ELF-1 (cell line): ENCODE measurements at regions not wholly inside any gene's neighbourhood (a gene's known extent, or its start where the extent isn't known, plus 50 kb on each side); places are given as distances from the start of the nearest gene placed in this dataset.
"Not testable (repeated sequence)": the region's sequence is repeated elsewhere in the genome, so short reads cannot be mapped to it uniquely, and the experiment has no call there.

Experiments used
- DNase-seq: peaks from one replicate; pipeline ENCODE4 v3.0.0-alpha.2; 2016; ENCODE audit warnings: low read depth, low spot score

DNA sequence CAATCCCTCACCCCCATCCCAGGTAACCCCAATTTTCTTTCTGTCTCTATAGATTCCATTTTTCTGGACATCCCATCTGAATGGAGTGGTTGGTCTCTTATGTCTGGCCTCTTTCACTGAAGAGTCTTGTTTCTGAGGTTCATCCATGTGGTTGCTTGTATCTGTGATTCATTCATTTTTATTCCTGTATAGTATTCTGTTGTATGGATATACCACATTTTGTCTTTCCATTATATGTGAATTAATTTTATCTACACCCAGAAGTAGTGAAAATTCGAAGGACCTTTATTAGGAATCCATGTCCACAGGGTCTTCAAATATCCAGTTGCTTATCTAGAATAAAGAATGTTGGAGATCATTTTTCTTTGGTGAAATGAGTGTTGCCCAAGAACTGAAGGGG lies 207.6 kb upstream of the MSX2 start:
- no peak for DNase-seq

DNA sequence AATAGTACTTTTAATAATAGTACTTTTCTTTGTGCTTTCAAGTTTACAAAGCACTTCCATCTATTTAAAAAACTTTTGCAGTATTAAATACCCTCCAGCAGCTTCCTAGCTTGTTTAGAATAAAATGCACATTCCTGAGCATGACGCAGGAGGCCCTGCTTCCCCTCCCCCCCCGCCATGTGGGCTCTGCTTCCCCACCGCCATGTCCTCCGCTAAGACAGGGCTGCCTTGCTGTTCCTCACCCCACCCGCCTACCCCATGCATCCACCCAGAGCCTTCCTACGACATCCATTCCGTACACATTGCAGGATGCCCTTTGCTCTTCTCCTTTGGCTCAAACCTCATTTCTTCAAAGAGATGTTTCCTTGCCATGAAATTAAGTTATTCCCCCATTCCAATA lies 205.9 kb upstream of the MSX2 start:
- peak; percentile 60 for DNase-seq

DNA sequence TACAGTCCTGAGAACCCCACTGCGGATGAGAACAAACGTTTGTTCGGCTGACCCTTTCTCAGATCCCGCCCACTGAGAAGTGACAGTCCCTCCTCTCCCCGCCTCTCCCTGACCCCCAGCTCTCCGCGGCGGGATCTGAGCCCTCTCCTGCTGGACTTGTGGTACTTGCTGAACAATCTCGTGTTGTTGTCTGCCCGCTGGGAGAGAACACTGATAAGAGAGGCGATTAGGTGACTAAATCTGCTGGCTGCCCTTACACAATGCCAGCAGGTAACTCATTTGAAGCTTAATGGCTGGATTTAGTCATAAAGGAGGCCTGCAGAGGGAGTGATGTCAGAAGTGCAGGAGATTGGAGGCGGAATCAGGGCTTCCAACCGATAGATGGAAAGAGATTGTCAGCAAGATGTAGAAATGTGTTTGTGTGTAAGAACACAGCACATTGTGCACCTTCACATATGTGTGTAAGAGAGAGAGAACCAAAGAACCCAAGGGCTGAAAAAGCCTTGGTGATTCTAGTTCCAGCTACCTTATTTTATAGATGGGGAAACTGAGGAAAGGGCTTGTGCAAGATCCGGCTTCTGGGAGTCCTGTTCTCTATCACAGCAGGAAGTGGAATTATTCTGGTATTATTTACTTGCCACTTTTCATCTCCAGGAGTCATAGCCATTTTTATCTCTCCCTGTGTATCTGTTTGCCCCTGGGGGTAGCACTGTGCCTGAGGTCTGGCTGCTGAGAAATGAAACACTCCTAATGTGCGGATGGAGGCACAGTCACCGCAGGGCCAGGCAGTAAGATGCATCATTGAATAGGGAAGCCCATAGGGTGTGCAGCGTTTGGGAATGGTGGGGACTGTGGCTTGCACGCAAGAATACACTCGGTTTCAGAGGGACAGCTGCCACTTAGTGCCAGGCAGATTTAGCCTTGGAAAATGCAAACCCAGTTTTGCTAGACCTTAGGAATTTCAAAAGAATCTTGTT lies 203.7 kb upstream of the MSX2 start:
- DNase-seq: peak; percentile 95

DNA sequence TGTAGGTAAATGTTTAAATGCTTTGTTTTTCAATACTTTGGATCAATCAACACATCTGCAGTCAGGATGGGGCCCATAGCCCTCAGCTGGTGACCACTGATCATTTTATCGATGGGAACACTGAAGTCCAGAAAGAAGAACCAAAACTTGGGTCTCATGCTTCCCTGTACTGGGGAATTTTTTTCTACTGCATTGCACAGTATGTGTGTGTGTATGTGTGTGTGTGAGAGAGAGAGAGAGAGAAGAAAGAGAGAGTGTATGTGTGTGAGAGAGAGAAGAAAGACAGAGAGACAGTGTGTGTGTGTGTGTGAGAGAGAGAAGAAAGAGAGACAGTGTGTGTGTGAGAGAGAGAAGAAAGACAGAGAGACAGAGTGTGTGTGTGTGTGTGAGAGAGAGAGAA lies 202.9 kb upstream of the MSX2 start:
- DNase-seq: no peak

DNA sequence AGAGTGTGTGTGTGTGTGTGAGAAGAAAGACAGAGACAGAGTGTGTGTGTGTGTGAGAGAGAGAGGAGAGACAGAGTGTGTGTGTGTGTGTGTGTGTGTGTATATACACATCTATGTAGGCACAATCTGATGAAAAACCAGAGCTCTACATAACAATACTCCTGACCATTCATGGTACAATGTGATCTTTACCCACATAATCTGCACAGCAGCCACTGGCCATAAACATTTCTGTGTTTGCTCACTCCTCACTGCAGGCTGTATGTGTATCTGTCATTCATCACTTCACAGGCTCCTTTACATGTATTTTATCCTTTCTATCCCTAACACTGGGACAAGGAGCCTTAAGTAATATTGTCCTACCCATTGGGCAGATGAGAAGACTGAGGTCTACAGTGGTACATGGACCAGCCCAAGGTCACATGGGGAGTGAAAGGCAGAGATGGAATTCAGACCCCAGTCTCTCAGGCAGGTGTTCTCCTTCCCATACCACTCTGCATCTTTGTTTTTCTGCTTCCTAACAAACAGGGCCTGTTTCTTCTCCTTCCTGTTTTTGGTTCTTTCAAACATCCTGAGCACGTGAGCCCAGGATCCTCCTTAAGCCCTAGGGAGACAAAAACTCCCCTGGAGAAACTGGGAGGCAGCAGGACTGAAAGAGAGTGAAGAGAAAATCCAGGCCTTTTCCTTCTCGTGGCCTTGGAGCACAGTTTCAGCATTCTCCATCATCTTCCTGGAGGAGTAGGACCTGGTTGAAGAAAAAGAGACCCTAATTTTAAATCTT lies 201.7 kb upstream of the MSX2 start:
- DNase-seq: peak; percentile 54

DNA sequence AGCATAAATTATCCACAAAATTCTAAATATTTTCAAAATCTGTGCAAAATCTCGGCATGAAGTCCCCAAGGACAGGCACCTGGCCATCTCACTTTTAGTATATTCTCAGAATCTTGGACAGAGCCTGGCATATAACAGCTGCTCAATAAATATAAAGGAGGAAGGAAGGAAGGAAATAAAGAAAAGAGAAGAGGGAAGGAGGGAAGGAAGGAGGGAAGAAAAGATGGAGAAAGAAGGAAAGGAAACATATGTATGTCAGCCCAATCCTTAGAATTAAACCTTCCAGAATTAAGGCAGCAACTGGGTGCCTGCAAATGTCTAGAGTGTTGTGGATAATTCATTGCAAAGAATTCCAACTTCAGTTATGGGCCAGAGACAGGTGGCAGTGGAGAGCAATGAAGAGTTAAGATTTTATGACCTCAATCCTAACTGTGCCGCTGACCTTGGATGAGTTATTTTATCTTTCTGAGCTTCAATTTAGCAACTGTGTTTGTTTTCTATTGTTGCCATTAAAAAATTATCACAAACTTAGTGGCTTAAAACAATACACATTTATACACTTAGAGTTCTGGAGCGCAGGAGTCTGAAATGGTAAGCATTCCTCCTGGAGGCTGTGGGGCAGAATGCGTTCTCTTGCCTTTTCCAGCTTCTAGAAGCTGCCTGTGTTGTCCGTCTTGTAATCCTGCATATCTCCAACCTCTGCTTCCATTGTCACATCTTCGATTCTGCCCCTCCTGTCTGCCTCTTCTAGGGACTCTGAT lies 200.9 kb upstream of the MSX2 start:
- DNase-seq: peak; percentile 30

DNA sequence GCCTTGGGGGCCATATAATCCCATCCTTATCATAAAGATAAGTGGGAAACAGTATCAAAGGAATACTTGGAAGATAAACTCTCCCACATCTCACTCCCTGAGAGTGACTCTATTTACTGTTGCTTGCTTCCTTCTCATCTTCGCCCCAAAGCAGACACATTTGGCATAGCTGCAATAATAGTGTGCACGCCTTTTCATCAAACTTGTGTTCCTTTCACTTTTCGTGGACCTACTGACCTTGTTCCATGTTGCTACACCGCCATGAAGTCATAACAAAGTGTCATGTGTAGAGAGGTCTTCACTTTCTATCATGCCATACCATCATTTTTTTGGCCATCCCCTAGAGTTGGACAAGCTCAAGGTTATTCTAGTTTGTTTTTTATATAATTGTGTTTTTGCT lies 200.0 kb upstream of the MSX2 start:
- no peak for DNase-seq

DNA sequence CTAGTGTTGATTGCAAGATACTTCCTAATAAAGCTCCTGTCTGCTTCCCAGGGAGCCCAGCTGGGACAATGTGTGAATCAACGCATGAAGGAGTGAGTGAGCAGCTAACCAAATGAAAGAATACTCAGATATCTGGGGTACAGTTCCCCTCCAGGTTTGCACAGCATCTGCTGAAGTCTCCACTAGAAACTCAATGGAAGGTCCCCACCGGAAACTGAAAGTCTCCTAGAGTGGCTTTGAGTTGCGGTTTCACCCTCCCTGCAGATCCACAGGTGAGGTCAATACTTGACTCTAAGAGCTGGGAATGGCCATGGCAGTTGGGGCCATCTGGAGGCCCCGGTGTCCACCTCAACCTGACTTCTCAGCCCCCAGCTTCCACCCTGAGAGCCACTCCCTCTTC lies 198.2 kb upstream of the MSX2 start:
- DNase-seq: no peak

DNA sequence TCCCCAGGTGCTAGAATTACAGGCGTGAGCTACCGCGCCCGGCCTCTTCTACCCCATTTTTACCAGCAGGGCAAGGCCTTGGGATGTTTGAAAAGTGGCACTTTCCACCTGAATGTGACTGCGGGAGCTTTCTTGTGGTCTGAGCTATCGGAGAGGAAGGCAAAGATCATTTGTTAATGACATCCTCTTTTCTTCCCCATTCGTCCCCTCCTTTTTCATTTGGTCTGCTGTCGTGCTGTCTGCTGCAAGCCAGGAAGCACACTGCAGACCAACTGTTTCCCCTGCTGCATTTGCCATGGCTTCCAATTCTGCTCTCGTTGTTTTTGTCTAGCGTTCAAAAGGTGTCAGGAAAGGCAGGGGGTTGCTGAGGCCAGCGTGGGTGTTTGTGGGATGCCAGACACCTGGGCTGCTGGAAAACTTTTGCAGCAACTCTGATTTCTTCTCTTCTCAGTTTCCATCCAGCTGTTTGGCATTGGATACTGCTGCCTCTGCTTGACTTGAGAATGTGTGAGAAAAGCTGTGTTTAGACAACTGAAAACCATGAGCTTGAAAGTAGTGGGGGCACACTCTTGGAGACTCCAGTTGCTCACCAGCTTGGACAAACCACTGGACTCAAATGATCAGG lies 196.4 kb upstream of the MSX2 start:
- no peak for DNase-seq

DNA sequence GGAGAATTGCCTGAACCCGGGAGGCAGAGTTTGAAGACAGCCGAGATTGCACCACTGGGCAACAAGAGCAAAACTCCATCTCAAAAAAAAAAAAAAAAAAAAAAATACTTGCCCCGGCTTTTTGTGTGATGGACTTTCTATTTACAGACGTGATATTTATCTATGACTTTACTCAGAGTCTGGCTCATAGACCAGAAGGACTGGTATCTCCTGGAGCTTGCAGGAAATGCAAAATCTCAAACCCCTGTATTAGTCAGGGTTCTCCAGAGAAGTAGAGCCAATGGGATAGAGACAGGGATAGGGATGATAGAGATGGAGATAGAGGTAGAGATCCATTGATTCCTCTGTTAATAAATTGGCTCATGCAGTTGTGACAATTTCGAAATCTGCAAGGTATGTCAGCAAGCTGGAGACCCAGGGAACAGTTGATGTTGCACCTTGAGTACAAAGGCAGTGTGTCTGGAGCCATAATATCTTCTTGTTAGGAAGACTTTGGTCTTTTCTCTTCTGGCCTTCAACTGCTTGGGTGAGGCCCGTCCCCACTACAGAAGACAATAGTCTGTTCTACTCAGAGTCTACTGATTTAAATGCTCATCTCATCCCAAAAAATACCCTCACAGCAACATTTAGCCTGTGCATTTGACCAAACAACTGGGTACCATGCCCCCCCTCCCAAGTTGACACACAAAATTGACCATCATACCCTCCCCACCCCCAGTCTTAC lies 195.4 kb upstream of the MSX2 start:
- DNase-seq: no peak

DNA sequence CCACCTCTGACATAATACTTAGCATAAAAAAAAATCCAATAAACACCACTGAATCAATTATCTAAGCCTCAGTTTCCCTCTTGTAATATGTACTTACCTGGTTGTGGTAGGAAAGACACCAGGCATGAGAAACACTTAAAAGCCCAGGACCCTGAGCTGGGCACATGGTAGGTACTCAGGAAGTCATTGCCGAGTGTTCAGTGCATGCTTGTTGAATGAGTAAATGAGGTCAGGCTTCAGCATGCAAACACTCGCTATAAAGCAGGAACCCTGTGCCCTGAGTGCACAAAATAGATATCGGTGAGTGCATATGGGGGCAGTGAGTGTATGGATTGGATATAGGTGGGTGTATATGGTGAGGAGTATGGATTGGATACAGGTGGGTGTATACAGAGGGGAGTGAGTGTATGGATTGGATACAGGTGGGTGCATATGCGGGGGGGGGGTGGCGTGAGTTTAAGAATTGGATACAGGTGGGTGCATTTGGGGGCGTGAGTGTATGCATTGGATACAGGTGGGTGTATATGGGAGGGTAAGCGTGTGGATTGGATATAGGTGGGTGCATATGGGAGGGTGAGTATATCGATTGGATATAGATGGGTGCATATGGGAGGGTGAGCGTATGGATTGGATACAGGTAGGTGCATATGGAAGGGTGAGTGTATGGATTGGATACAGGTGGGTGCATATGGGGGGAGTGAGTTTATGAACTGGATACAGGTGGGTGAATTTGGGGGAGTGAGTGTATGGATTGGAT lies 194.3 kb upstream of the MSX2 start:
- no peak for DNase-seq

DNA sequence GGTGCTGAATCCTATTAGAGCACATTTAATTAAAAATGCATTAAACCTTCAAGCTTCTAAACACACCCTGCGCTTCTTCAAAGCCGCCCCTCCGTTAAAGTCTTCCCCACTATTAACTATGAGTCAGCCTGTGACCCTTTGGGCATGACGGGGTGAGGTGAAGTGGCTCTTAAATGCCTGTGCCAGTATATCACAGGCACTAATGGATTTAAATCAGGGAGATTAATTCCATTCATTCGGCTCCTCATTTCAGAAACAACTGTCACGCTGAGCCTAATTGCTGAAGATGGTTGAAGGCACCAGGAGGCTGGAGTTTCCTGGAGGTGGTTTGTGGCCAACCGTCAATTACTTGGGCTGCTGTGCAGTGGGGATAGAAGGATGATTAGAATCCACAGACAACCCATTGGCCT lies 192.6 kb upstream of the MSX2 start:
- peak; percentile 54 for DNase-seq

DNA sequence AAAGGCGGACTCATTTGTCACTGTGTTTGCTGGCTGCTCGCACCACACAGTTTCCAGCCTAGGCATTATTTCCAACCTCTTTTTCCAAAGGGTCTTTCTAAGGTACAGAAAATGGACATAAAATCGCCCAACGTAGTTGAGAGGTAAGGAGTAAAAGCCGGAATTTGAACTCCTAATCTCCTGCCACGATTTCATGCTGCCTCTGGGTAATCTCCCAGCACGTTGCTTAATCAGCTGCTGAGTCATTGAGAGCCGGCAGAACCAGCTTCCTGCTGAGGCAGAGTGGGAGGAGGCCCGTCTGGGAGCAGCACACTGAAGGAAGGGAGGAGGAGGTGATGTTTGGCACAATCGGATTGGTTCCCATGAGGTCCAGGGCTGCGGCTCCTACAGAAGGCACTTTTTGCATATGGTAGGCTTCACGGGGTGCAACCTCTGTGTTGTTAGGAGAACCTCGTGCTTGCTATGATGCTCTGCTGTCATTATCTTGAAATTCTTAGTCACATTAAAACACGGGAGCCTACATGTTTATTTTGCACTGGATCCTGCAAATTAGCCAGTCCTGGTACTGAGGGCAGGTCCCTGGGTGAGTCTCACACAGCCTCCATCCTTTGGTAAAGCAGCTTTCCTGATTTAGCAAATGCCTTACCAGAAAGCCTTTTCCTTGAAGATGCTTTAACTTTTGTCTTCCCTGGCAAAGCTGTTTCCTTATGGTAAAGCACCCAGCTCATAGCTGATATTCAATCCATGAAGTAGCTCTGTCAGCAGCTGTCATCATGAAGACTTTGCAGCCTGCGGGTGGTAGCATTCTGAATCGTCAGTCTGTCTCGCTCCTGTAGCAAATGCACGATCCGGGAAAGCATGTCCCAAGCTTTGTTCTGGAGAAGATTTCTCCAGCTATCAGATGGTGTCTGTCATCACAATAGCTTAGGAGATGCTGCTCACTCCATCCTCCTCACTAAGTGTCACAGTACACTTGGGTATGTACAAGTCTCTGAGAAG lies 191.6 kb upstream of the MSX2 start:
- DNase-seq: peak; percentile 96

DNA sequence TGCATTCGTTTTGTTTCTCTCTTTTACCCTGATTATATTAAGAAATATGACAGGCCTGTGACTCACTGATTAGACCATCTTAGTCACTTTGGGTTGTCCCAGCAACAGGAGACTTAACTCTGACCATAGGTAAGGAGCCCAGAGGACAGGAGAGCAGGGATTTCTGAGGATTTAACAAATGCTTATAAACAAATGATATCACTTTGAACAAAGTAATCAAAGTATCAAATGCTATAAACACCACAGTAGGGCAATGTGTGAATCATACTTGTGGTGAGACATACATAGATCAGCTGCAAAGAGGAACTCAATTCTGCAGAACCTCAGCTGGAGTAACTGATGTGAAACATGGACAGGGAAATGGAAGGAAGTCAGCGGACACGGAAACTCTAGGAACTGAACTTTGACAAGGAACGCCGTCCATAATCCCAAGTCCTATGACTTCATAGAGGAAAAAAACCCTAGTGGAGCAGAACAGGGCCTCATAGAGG lies 190.6 kb upstream of the MSX2 start:
- no peak for DNase-seq

DNA sequence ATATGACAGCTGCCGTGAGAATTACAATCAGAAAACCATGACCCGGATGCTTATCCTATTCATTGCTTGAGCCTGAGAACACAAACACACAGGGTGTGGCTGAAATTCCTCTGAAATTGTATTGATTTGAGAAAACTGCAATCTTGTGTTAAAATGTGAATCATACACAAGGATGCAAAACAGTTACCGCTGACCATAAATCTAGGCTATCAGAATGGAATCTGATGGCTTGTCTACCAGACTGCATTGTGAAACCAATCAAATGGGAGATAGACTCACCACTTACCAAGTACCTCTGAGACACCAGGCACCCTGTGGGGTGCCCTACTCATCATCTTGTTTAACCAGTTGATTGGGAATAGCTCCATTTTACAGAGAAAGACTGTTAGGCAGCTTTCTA lies 188.7 kb upstream of the MSX2 start:
- peak; percentile 29 for DNase-seq

DNA sequence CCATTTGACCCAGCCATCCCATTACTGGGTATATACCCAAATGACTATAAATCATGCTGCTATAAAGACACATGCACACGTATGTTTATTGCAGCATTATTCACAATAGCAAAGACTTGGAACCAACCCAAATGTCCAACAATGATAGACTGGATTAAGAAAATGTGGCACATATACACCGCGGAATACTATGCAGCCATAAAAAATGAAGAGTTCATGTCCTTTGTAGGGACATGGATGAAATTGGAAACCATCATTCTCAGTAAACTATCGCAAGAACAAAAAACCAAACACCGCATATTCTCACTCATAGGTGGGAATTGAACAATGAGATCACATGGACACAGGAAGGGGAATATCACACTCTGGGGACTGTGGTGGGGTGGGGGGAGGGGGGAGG lies 184.6 kb upstream of the MSX2 start:
- not testable (repeated sequence) for DNase-seq

DNA sequence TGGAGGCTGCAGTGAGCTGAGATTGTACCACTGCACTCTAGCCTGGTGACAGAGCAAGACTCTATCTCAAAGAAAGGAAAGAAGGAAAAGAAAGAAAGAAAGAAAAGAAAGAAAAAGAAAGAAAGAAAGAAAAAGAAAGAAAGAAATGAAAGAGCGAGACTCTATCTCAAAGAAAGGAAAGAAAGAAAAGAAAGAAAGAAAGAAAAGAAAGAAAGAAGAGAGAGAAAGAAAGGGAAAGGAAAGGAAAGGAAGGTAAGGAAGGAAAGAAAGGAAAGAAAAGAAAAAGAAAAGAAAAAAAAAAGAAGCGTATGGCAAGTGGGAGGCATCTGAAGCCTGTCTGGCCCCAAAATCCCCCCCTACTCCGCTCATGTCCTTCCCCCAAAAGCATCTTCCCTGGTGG lies 182.3 kb upstream of the MSX2 start:
- no peak for DNase-seq

DNA sequence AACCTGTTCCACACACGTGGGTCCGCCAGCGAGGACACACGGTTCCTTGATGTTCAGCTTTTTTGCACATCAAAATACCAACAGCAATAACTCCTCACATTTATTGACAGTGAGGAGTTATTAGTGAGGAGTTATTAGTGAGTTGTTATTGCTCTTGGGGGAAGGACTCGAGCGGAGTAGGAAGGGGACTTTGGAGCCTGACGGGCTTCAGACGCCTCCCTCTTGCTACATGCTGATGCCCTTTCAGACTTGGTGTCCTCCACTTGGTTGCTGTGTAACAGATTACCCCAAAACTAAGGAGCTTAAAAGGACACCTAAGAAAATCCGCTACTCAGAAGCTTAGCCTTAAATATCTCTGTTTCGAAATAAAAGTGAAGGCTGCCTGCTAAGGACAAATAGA lies 181.9 kb upstream of the MSX2 start:
- DNase-seq: no peak

DNA sequence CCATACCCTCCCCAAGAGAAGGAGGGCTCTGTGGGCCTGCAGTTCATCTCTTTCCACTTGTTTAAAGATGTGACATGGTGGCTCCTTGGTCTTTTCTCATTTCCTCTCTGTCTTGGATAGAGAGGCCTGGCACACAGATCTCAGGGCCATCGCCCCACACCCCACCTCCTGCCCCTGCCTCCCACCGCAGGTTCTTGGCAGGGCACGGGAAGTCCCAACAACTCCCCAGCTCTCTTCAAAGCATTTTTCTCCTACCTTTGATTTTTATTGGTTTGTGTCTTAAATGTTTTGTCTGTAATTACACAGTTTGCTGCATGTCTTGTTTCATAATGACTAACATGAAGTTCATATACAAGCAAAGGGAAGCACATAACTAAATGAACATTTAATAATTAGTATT lies 178.5 kb upstream of the MSX2 start:
- DNase-seq: no peak
